DOHH2 (cell line): ENCODE measurements at regions not wholly inside any gene's neighbourhood (a gene's known extent, or its start where the extent isn't known, plus 50 kb on each side); places are given as distances from the start of the nearest gene placed in this dataset.

Experiments
- CTCF ChIP-seq: fragments of 200-600 bp; sonication (generic); IDR thresholded peaks from one replicate; pipeline ENCODE4 v1.5.1; 2014; ENCODE audit warnings: antibody characterized with exemption, mild to moderate bottlenecking, low read depth, low read length; ENCODE audit not compliant: poor library complexity, severe bottlenecking
- EZH2phosphoT487 ChIP-seq: fragments of 200-600 bp; sonication (generic); IDR thresholded peaks from 2 replicates; pipeline ENCODE4 v1.6.1; 2017; ENCODE audit warnings: borderline replicate concordance, mild to moderate bottlenecking, antibody characterized with exemption, low read length, moderate library complexity, mixed read lengths

GRCh38 chr5:124557761-124558160 lies 188.7 kb downstream of the ZNF608 start:
- TF ChIP-seq CTCF: no peak
- TF ChIP-seq EZH2phosphoT487: no peak
